HG03571 (cell line): ENCODE measurements at regions not wholly inside any gene's neighbourhood (a gene's known extent, or its start where the extent isn't known, plus 50 kb on each side); places are given as distances from the start of the nearest gene placed in this dataset.

Source experiments
- ATAC-seq: cut with Tn5 transposase; IDR thresholded peaks from one replicate; pipeline ENCODE4 v1.9.1; 2021; ENCODE audit not compliant: unreplicated experiment

DNA sequence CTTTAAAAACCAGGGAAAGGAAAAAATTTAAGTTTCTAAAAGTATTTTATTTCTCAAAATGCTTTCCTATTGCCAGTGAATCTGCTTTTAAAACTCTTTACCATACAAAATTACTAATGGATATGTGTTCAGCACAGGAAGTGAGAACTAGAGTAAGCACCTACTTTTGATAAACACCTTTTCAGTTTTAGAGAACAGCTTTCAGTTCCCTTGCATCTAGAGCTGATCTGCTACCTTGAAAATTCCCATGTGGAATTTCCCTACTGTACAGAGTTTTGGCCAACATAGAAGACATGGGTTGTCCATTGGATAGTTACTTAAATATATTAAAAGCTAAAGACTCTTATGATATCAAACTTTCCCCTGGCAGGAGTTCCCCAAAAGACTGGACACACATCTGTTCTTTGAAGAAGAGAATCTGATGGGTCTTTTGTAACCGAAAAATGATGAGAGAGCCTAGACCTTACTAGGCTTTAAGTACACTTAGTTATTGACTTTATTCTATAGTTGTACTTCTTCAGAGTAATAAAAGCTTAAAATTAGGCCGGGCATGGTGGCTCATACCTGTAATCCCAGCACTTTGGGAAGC lies 112.1 kb upstream of the CNTNAP4 start:
- peak; percentile 57 for ATAC-seq

DNA sequence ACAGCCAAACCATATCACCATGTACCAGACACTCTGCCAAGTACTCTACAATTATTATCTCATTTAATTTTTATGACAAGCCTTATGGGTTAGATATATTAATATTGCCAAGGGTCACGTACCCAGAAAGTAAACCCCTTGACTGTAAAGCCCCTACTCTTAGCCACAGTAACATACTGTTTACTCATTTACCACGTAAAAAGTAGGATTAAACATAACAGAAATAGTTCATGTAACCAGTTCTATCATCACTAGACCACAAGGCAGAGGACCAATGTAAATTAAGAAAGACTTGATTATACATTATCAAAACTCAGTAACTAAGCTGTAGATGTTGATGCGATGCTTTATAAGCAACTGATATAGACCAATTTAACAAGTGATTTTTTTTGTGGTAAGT lies 101.5 kb upstream of the CNTNAP4 start:
- ATAC-seq = peak; percentile 26

DNA sequence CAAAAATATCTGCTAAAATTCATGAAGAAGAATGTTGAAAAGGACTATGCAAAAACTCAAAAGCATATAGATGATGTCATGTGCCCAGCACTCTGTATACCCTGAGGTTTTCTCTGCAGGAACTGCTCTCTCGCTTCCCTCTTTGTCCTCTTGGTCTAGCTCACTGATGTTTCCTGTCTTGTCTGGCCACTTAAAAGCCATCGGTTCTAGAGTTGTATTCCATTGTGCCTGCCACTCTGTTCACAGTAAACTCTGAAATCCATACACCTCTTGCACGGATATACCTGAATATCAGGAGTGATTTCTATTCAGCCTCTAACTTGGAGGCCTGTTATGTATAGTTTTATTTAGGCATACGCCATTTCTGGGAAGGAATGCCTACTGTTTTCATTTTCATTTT lies 101.0 kb upstream of the CNTNAP4 start:
- ATAC-seq = peak; percentile 80

- ATAC-seq = no peak
These were observed 100.6 kb upstream of the CNTNAP4 start for GRCh38 chr16:76176616-76177015.

GRCh38 chr16:76182041-76182635 lies 95.1 kb upstream of the CNTNAP4 start:
- ATAC-seq = no peak

- no peak for ATAC-seq
These were observed 93.6 kb upstream of the CNTNAP4 start for GRCh38 chr16:76183647-76184046.

DNA sequence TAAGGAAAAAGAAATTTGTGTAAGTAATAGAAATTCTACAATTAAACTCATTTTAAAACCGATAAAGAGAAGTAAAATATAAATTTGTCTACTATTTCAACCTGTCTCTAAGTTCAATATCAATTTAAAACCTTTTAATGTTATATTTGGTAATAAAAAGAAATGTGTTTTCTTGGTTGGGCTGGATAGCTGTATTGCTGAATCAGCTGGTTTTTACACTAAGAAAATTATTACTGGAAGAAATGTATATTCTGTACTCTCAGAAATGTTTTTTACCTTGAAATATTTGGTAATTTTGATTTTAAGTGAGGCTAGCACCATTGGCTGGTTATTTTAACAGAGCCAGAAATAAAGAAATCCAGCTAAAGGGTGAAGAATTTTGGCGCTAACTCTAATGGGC lies 87.1 kb upstream of the CNTNAP4 start:
- ATAC-seq = no peak

GRCh38 chr16:76190480-76190879 lies 86.7 kb upstream of the CNTNAP4 start:
- ATAC-seq = no peak

GRCh38 chr16:76193906-76194615 lies 83.1 kb upstream of the CNTNAP4 start:
- no peak for ATAC-seq

DNA sequence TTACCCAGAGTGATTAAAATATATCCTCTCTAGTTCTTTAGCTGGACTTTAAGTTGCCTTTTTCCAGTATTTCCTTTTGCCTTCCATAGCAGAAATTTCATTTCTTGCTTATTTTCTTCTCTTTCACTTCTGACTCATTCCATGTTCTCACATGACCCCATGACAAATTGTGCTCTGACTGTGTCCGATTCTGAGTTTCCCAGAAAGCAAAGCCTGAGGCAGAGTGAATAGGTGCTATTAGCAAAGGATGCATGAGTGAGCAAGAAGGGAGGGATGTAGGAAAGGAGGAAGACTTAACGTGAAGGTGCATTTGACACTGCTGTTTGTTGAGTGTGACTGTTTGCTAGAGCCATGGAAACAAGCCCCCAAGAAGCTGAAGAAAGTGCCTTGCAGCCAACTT lies 82.6 kb upstream of the CNTNAP4 start:
- no peak for ATAC-seq

DNA sequence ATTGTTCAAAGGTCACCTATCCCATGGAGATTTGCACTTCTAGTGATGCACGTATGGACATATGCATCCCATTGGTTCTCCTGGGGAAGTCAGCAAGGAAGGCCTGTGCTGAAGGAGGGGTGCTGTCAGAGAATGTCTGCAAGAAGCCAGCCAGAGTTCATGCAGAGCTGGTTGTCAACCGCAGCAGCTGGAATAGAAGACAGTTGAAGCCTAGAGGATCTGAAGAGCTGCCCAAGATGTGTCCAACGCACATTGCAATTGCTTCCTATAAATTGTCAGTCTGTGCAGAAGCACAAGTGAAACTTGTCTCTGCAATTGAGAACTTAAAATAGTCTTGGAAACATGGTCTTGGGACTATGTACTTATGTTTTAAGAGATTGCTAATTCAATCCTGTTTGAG lies 82.1 kb upstream of the CNTNAP4 start:
- no peak for ATAC-seq

DNA sequence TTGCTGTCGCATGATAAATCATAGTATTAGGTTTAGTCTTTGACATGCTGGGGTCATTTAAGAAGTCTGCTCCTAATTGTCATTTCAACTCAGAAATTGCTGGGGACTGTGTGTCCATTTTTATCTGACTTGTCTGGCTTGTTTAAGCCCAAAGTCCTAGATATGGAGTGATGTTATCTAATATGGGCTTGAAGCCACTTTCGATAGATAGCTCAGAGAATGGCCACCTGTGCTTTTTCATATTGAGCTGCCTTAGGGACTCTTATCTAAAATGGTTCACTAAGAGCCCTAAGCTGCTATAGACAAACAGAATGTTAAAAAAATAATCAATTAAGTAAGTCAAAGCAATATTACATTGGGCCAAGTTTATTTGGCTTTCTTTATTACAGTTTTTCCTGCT lies 81.6 kb upstream of the CNTNAP4 start:
- ATAC-seq = no peak

GRCh38 chr16:76197900-76198299 lies 79.3 kb upstream of the CNTNAP4 start:
- no peak for ATAC-seq

- no peak for ATAC-seq
These were observed 77.5 kb upstream of the CNTNAP4 start for GRCh38 chr16:76199681-76200220.

DNA sequence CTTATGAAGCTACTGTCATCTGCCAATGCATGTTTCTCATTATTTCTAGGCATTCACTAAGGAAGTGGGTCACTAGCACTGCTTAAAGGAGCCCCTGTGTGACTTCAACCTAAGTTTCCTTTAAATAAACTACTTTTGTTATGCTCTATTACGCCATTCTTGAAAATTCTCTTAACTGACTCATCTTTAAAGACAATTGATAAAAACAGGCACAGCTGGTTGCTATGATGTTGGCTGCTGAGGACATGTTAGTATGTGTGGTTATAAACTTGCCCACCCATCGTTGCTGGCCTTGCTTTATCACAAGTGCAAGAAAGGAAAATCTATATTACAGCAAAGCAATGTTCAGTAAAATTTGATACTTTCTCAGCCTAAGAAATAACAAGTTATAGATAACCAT lies 75.8 kb upstream of the CNTNAP4 start:
- no peak for ATAC-seq

DNA sequence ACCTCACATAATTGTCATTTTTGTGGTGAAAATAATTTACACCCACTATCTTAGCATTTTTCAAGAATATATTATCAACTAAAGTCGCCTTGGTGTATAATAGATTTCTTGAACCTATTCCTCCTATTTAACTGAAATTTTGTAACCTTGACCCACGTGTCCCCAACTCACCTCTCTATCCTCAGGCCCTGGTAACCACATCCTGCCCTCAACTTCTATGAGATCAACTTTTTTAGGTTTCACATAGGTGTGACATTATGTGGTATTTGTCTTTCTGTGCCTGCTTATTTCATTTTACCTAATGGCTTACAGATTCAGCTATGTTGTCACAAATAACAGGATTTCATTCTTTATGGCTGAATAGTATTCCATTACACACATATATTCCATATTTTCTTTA lies 73.0 kb upstream of the CNTNAP4 start:
- ATAC-seq = no peak

GRCh38 chr16:76207270-76207669 lies 69.9 kb upstream of the CNTNAP4 start:
- no peak for ATAC-seq

DNA sequence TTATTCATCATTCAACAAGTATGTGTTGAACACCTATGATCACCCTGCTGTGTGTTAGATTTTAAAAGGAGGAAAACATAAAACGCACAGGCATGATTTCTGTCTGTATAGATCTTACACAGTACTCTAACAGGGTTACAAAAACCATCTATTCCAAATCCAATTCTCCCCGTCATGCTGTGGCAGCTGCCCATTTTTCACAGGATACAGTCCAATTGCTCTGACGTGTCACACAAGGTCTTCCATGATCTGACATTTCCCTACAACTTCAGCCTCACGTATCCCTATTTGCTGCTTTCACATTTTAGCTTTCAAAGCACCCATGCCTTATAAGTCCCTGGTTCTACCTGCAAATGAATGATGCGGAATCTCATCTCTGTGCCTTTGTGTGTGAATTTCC lies 67.0 kb upstream of the CNTNAP4 start:
- ATAC-seq = no peak

GRCh38 chr16:76213860-76214259 lies 63.3 kb upstream of the CNTNAP4 start:
- ATAC-seq = no peak

GRCh38 chr16:76214856-76215255 lies 62.3 kb upstream of the CNTNAP4 start:
- ATAC-seq = no peak

GRCh38 chr16:76222087-76222486 lies 55.1 kb upstream of the CNTNAP4 start:
- no peak for ATAC-seq

DNA sequence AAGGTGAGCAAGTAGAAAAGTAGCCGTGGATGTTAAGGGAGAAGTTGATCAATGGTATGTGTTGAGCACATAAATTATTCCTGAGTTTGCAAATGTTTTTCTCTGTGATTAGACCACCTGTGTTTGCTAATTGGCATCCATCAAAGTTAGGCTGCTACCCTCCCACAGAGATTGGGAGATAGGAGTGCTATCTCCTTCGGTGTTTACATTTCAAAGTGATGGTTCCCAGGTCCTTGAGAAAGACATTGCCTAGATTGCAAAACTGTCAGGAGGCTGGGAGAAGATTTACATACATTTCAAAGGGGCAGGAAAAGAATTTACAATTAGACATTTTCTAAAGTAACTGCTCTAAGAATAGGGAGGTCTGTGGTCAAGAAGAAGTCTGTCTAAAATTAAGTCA lies 54.3 kb upstream of the CNTNAP4 start:
- ATAC-seq = no peak
